ENCODE measurements at regions not wholly inside any gene's neighbourhood (a gene's known extent, or its start where the extent isn't known, plus 50 kb on each side); places are given as distances from the start of the nearest gene placed in this dataset.
"Not testable (repeated sequence)": the region's sequence is repeated elsewhere in the genome, so short reads cannot be mapped to it uniquely, and the experiment has no call there.

DNA sequence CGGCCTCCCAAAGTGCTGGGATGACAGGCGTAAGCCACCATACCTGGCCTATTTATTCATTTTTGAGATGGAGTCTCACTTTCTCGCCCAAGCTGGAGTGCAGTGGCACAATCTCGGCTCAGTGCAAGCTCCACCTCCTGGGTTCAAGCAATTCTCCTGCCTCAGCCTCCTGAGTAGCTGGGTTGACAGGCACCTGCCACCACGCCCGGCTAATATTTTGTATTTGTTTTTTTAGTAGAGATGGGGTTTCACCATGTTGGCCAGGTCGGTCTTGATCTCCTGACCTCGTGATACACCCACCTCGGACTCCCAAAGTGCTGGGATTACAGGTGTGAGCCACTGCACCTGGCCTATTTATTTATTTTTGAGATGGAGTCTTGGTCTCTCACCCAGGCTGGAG, 141.6 kb upstream of the TPTE start:
- TF ChIP-seq, protein P1, sequence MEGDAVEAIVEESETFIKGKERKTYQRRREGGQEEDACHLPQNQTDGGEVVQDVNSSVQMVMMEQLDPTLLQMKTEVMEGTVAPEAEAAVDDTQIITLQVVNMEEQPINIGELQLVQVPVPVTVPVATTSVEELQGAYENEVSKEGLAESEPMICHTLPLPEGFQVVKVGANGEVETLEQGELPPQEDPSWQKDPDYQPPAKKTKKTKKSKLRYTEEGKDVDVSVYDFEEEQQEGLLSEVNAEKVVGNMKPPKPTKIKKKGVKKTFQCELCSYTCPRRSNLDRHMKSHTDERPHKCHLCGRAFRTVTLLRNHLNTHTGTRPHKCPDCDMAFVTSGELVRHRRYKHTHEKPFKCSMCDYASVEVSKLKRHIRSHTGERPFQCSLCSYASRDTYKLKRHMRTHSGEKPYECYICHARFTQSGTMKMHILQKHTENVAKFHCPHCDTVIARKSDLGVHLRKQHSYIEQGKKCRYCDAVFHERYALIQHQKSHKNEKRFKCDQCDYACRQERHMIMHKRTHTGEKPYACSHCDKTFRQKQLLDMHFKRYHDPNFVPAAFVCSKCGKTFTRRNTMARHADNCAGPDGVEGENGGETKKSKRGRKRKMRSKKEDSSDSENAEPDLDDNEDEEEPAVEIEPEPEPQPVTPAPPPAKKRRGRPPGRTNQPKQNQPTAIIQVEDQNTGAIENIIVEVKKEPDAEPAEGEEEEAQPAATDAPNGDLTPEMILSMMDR (IDR thresholded peaks at IDR 0.05) = not testable (repeated sequence)
- not testable (repeated sequence) for TF ChIP-seq POLR2A (IDR thresholded peaks at IDR 0.05)

Data from adrenal gland (tissue), 5 donors.